IMR-90 (cell line): ENCODE measurements at regions not wholly inside any gene's neighbourhood (a gene's known extent, or its start where the extent isn't known, plus 50 kb on each side); places are given as distances from the start of the nearest gene placed in this dataset.

Experiments used
- ATAC-seq: fragments of 200-7000 bp; cut with Tn5 transposase; 2 replicates; pipeline ENCODE4 v1.9.1; 2020; ENCODE audit warnings: low read depth, mild to moderate bottlenecking, moderate library complexity
- BruUV-seq: library from RNA; stranded (reverse); fragments of 400-500 nt; replicated peaks from 2 replicates; lab custom pipeline; 2021; lab: Mats Ljungman, UMichigan
- CTCF ChIA-PET: fragments of 300-600 bp; formaldehyde crosslinking; extraction: SDS; loops from one replicate; lab custom pipeline; 2021; ENCODE audit warnings: antibody characterized with exemption; lab: Yijun Ruan, JAX
- POLR2A ChIA-PET: fragments of 300-600 bp; sonication (Branson Sonifier 250); formaldehyde crosslinking; loops from one replicate; lab custom pipeline; 2022; ENCODE audit warnings: antibody characterized with exemption; ENCODE audit not compliant: unreplicated experiment; lab: Charles Lee
- DNase-seq: peaks from one replicate; pipeline ENCODE4 v3.0.0; 2013
- H2AFZ ChIP-seq: replicated peaks from 2 replicates; pipeline ENCODE3; 2013; ENCODE audit warnings: low read length, mild to moderate bottlenecking; ENCODE audit not compliant: poor library complexity
- H2AK5ac ChIP-seq: 2 replicates; pipeline ENCODE4 v1.6.1; 2013; ENCODE audit warnings: low read depth, low read length, inconsistent platforms
- H2AK9ac ChIP-seq: replicated peaks from 2 replicates; pipeline ENCODE3; 2013; ENCODE audit warnings: mild to moderate bottlenecking, low read depth, low read length, moderate library complexity; ENCODE audit not compliant: poor library complexity
- H2BK120ac ChIP-seq: 2 replicates; pipeline ENCODE4 v1.6.1; 2013; ENCODE audit warnings: low read depth, low read length, inconsistent platforms
- H2BK15ac ChIP-seq: 3 replicates; pipeline ENCODE4 v1.6.1; 2013; ENCODE audit warnings: low read depth, low read length, inconsistent platforms
- H2BK20ac ChIP-seq: 2 replicates; pipeline ENCODE4 v1.6.1; 2013; ENCODE audit warnings: low read depth, mild to moderate bottlenecking, inconsistent platforms, low read length, moderate library complexity
- H2BK5ac ChIP-seq: 2 replicates; pipeline ENCODE4 v1.6.1; 2013; ENCODE audit warnings: mild to moderate bottlenecking, low read depth, low read length, inconsistent platforms; ENCODE audit not compliant: poor library complexity, severe bottlenecking
- H3K14ac ChIP-seq: replicated peaks from 2 replicates; pipeline ENCODE4 v1.6.1; 2013; ENCODE audit warnings: low read depth, low read length, inconsistent platforms
- H3K18ac ChIP-seq: 2 replicates; pipeline ENCODE4 v1.6.1; 2013; ENCODE audit warnings: low read depth, low read length, control low read depth
- H3K23ac ChIP-seq: 2 replicates; pipeline ENCODE4 v1.6.1; 2013; ENCODE audit warnings: low read depth, low read length, inconsistent platforms
- H3K27ac ChIP-seq: 2 replicates; pipeline ENCODE4 v1.5.1; 2013; ENCODE audit warnings: mild to moderate bottlenecking, control low read depth, low read length; ENCODE audit not compliant: insufficient read depth
- H3K27me3 ChIP-seq: 2 replicates; pipeline ENCODE4 v1.6.1; 2013; ENCODE audit warnings: low read length; ENCODE audit not compliant: control insufficient read depth, insufficient read depth
- H3K36me3 ChIP-seq: 2 replicates; pipeline ENCODE4 v1.6.1; 2013; ENCODE audit warnings: low read length, mixed read lengths; ENCODE audit not compliant: control insufficient read depth, insufficient read depth
- H3K4ac ChIP-seq: 2 replicates; pipeline ENCODE4 v1.6.1; 2013; ENCODE audit warnings: low read depth, low read length, inconsistent platforms
- H3K4me1 ChIP-seq: 2 replicates; pipeline ENCODE4 v1.6.1; 2013; ENCODE audit warnings: low read length, mixed read lengths; ENCODE audit not compliant: control insufficient read depth, insufficient read depth
- H3K4me2 ChIP-seq: 2 replicates; pipeline ENCODE4 v1.6.1; 2013; ENCODE audit warnings: low read depth, mild to moderate bottlenecking, control low read depth, low read length, moderate library complexity
- H3K4me3 ChIP-seq: 2 replicates; pipeline ENCODE4 v1.5.1; 2013; ENCODE audit warnings: low read depth, mild to moderate bottlenecking, control low read depth, low read length, moderate library complexity; ENCODE audit not compliant: insufficient read depth
- H3K56ac ChIP-seq: 2 replicates; pipeline ENCODE4 v1.6.1; 2013; ENCODE audit warnings: low read length, inconsistent platforms; ENCODE audit not compliant: insufficient read depth; ENCODE audit errors: extremely low read depth
- H3K79me1 ChIP-seq, 2 experiments: 2 replicates each; pipeline ENCODE4 v1.6.1; 2013; ENCODE audit warnings: low read length in 2 of 2, inconsistent platforms in 1 of 2, low read depth in 1 of 2
- H3K9ac ChIP-seq: 2 replicates; pipeline ENCODE4 v1.6.1; 2013; ENCODE audit warnings: low read depth, low read length, control low read depth
- H3K9me1 ChIP-seq: 2 replicates; pipeline ENCODE4 v1.6.1; 2013; ENCODE audit warnings: low read length, inconsistent platforms; ENCODE audit not compliant: insufficient read depth
- H3K9me3 ChIP-seq: 2 replicates; pipeline ENCODE4 v1.6.1; 2013; ENCODE audit warnings: low read length; ENCODE audit not compliant: control insufficient read depth, insufficient read depth
- H4K20me1 ChIP-seq: 2 replicates; pipeline ENCODE4 v1.6.1; 2013; ENCODE audit warnings: low read length, inconsistent platforms; ENCODE audit not compliant: insufficient read depth
- H4K5ac ChIP-seq: 2 replicates; pipeline ENCODE4 v1.6.1; 2013; ENCODE audit warnings: mild to moderate bottlenecking, low read depth, low read length, control low read depth
- H4K8ac ChIP-seq, 2 experiments: 2 replicates each; pipeline ENCODE4 v1.6.1; 2013; ENCODE audit warnings: low read depth in 2 of 2, low read length in 2 of 2, control low read depth in 1 of 2, inconsistent platforms in 1 of 2
- H4K91ac ChIP-seq: 2 replicates; pipeline ENCODE4 v1.6.1; 2013; ENCODE audit warnings: low read depth, low read length, inconsistent platforms; ENCODE audit not compliant: insufficient read depth
- BHLHE40 ChIP-seq: fragments of 150-350 bp; IDR thresholded peaks from 2 replicates; pipeline ENCODE4 v1.6.1; 2016; ENCODE audit warnings: mild to moderate bottlenecking, low read depth, low read length
- CEBPB ChIP-seq: IDR thresholded peaks from 2 replicates; pipeline ENCODE4 v1.6.1; 2012; ENCODE audit warnings: low read depth, low read length, improper control_type of control experiment
- CHD1 ChIP-seq: IDR thresholded peaks from 2 replicates; pipeline ENCODE4 v1.6.1; 2012; ENCODE audit warnings: low read depth, low read length, improper control_type of control experiment
- ELK1 ChIP-seq: fragments of 150-350 bp; IDR thresholded peaks from 2 replicates; pipeline ENCODE4 v1.6.1; 2016; ENCODE audit warnings: low read depth, mild to moderate bottlenecking, low read length, moderate library complexity, borderline replicate concordance
- FOS ChIP-seq: fragments of 150-350 bp; IDR thresholded peaks from 2 replicates; pipeline ENCODE4 v1.6.1; 2016; ENCODE audit warnings: low read depth, low read length
- MAFK ChIP-seq: IDR thresholded peaks from 2 replicates; pipeline ENCODE4 v1.6.1; 2012; ENCODE audit warnings: low read depth, low read length, improper control_type of control experiment
- MAZ ChIP-seq: IDR thresholded peaks from 2 replicates; pipeline ENCODE4 v1.6.1; 2012; ENCODE audit warnings: low read depth, mild to moderate bottlenecking, low read length, improper control_type of control experiment, moderate library complexity, borderline replicate concordance
- MXI1 ChIP-seq: IDR thresholded peaks from 2 replicates; pipeline ENCODE4 v1.6.1; 2012; ENCODE audit warnings: low read depth, mild to moderate bottlenecking, low read length, moderate library complexity, borderline replicate concordance
- NFE2L2 ChIP-seq: fragments of 150-350 bp; IDR thresholded peaks from 2 replicates; pipeline ENCODE4 v1.6.1; 2016; ENCODE audit warnings: low read depth, mild to moderate bottlenecking, low read length
- POLR2A ChIP-seq: IDR thresholded peaks from 2 replicates; pipeline ENCODE4 v1.6.1; 2012; ENCODE audit warnings: mild to moderate bottlenecking, low read depth, low read length
- RAD21 ChIP-seq: IDR thresholded peaks from 2 replicates; pipeline ENCODE4 v1.6.1; 2012; ENCODE audit warnings: low read length, improper control_type of control experiment
- RCOR1 ChIP-seq: IDR thresholded peaks from 2 replicates; pipeline ENCODE4 v1.6.1; 2012; ENCODE audit warnings: mild to moderate bottlenecking, low read length, improper control_type of control experiment; ENCODE audit not compliant: insufficient replicate concordance
- RFX5 ChIP-seq: IDR thresholded peaks from 2 replicates; pipeline ENCODE4 v1.8.0; 2012; ENCODE audit warnings: low read depth, mild to moderate bottlenecking, low read length, moderate library complexity
- SMC3 ChIP-seq: fragments of 150-350 bp; IDR thresholded peaks from 2 replicates; pipeline ENCODE4 v1.6.1; 2016; ENCODE audit warnings: low read depth, mild to moderate bottlenecking, antibody characterized with exemption, low read length, moderate library complexity
- USF2 ChIP-seq: fragments of 150-350 bp; IDR thresholded peaks from 2 replicates; pipeline ENCODE4 v1.6.1; 2017; ENCODE audit warnings: mild to moderate bottlenecking, antibody characterized with exemption, low read length, low read depth
- WGBS, 2 experiments: methylation state at CpG; one replicate each; pipeline versions ENCODE4 v1.1.5 to v1.1.7; 2013; ENCODE audit warnings: missing lambda C conversion rate in 2 of 2; ENCODE audit not compliant: insufficient read length in 1 of 2; ENCODE audit errors: extremely low coverage in 2 of 2; 5-methylcytosine and 5-hydroxymethylcytosine counted together
- dilution Hi-C: fragments of 300-500 bp; cut with HindIII; formaldehyde crosslinking; loops from one replicate; pipeline ENCODE4 v1.14.3; 2018; ENCODE audit warnings: low sequenced_read_pairs; ENCODE audit not compliant: unreplicated experiment
- in situ Hi-C: fragments of 300-500 bp; cut with MboI; formaldehyde crosslinking; loops from 3 replicates; pipeline ENCODE4 v1.14.3; 2019; ENCODE audit warnings: low sequenced_read_pairs, inconsistent platforms, mixed read lengths
- intact Hi-C: fragments of 100-400 bp; cut with micrococcal nuclease; formaldehyde crosslinking; loops from 2 replicates; pipeline ENCODE4 v1.10.0; 2022
- TF ChIP-seq, protein P1 (sequence below): conservative IDR thresholded peaks from 2 replicates; pipeline ENCODE4 v1.5.1; 2012; ENCODE audit warnings: mild to moderate bottlenecking, low read depth, low read length, improper control_type of control experiment

- H3K4me2 ChIP-seq, result no peak overlapping the region
- H3K27ac ChIP-seq, result no peak overlapping the region
- H4K5ac ChIP-seq, result no peak overlapping the region
- no peak overlapping the region for H3K4ac ChIP-seq
- no peak overlapping the region for H4K91ac ChIP-seq
- H2BK120ac ChIP-seq, result no peak overlapping the region
- H2BK20ac ChIP-seq, result no peak overlapping the region
- no peak overlapping the region for H3K4me3 ChIP-seq
- H2AFZ ChIP-seq, result no peak overlapping the region
- no peak overlapping the region for H3K56ac ChIP-seq
- no peak overlapping the region for H3K18ac ChIP-seq
- dilution Hi-C loops (no loop called here), in situ Hi-C loops (no loop called here), intact Hi-C loops (no loop called here)
- no peaks in the 10 kb centered on the region for H3K79me1 ChIP-seq
- no peaks in the 10 kb centered on the region for H3K9me3 ChIP-seq
- no peak overlapping the region for H3K23ac ChIP-seq
- no peak overlapping the region for H2AK5ac ChIP-seq
- BruUV-seq, result no TSS peak
- WGBS, 2 experiments, result no CpG with 5 or more reads among the region's 4 CpGs
- no peaks in the 10 kb centered on the region for H3K4me1 ChIP-seq
- H2BK5ac ChIP-seq, result no peak overlapping the region
- ATAC-seq (no peak), DNase-seq (no peak)
- TF ChIP-seq RFX5 (no peak), MAFK (no peak), NFE2L2 (no peak), RAD21 (no peak), USF2 (no peak), POLR2A (no peak), BHLHE40 (no peak), CHD1 (no peak), ELK1 (no peak), MXI1 (no peak), RCOR1 (no peak), FOS (no peak), SMC3 (no peak), CEBPB (no peak), MAZ (no peak)
- TF ChIP-seq, protein P1, sequence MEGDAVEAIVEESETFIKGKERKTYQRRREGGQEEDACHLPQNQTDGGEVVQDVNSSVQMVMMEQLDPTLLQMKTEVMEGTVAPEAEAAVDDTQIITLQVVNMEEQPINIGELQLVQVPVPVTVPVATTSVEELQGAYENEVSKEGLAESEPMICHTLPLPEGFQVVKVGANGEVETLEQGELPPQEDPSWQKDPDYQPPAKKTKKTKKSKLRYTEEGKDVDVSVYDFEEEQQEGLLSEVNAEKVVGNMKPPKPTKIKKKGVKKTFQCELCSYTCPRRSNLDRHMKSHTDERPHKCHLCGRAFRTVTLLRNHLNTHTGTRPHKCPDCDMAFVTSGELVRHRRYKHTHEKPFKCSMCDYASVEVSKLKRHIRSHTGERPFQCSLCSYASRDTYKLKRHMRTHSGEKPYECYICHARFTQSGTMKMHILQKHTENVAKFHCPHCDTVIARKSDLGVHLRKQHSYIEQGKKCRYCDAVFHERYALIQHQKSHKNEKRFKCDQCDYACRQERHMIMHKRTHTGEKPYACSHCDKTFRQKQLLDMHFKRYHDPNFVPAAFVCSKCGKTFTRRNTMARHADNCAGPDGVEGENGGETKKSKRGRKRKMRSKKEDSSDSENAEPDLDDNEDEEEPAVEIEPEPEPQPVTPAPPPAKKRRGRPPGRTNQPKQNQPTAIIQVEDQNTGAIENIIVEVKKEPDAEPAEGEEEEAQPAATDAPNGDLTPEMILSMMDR, result no peak
- no peak overlapping the region for H2AK9ac ChIP-seq
- H3K9me1 ChIP-seq, result no peaks in the 10 kb centered on the region
- no peak overlapping the region for H3K9ac ChIP-seq
- POLR2A ChIA-PET, result no interaction called here
- no peaks in the 10 kb centered on the region for H3K27me3 ChIP-seq
- H2BK15ac ChIP-seq, result no peak overlapping the region
- CTCF ChIA-PET, result no interaction called here
- H3K14ac ChIP-seq, result no peak overlapping the region
- no peak overlapping the region for H4K8ac ChIP-seq
- no peaks in the 10 kb centered on the region for H4K20me1 ChIP-seq
- H3K36me3 ChIP-seq, result no peaks in the 10 kb centered on the region
These were observed 113.3 kb downstream of the UTP18 start for GRCh38 chr17:51373489-51374152.
